ENCODE measurements at regions not wholly inside any gene's neighbourhood (a gene's known extent, or its start where the extent isn't known, plus 50 kb on each side); places are given as distances from the start of the nearest gene placed in this dataset.

DNA sequence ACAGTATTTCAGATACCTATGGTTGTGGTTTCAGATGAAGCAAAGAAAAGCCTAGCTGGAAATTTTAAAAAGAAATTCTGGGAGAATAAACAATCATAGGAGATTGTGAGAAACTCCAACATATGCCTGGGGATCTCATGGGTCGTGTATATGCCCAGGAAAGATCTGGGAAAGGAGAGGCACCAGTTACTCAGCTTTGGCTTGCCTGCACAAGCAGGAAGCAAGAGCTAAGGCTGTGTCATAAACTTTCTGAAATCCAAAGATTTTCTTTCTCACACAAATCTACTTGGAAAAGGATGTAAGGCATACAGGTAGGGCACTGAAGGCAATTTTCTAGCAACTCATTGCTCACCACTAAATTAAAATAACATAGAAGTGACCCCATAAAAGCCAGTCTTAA is 373.6 kb downstream of the CDC14C start:
- no peaks in the 10 kb centered on the region for H4K20me1 ChIP-seq (ENCODE audit: insufficient read depth)
- H3K9me3 ChIP-seq (ENCODE audit: control insufficient read depth in 1 of 2, insufficient read depth in 1 of 2, low read depth in 1 of 2, low read length in 2 of 2) = peaks cover 22 to 26% of the 10 kb centered on the region in 2 experiments; a peak in 2 of 4 replicates
- DNase-seq (ENCODE audit: low read depth, low spot score) = no peak
- BruUV-seq (replicated peaks) = no TSS peak
- H3K4me3 ChIP-seq (replicated peaks in 1 of 2; ENCODE audit: low read depth in 1 of 2, low read length in 2 of 2) = no peak overlapping the region
- POLR2A ChIA-PET = no interaction called here
- no peaks in the 10 kb centered on the region for H3K27me3 ChIP-seq (ENCODE audit: insufficient read depth, low read length)
- no peak overlapping the region for H3K9ac ChIP-seq (ENCODE audit: low read length)
- no peak overlapping the region for H3K4me2 ChIP-seq (ENCODE audit: low read length)
- no peak overlapping the region for H2AFZ ChIP-seq (ENCODE audit: low read depth, low read length, poor library complexity, severe bottlenecking)
- H3K79me2 ChIP-seq (ENCODE audit: insufficient read depth, low read length) = no peaks in the 10 kb centered on the region
- RAD21 ChIA-PET (ENCODE audit: low non-redundant PET in 1 of 2, low total read pairs in 2 of 2, uncharacterized antibody in 2 of 2, unreplicated experiment in 2 of 2) = no interaction called here
- TF ChIP-seq ELF1 (IDR thresholded peaks at IDR 0.05; ENCODE audit: borderline replicate concordance, low read depth) (no peak), JUND (IDR thresholded peaks at IDR 0.05) (no peak), ZFX (IDR thresholded peaks at IDR 0.05) (no peak), EGR1 (IDR thresholded peaks at IDR 0.05; ENCODE audit: low read depth) (no peak), YY1 (IDR thresholded peaks at IDR 0.05; ENCODE audit: extremely low read depth, insufficient replicate concordance, low read depth, low read length) (no peak), POLR2A (IDR thresholded peaks at IDR 0.05; ENCODE audit: borderline replicate concordance, extremely low read depth, insufficient read depth, insufficient read length) (no peak), CBX3 (IDR thresholded peaks at IDR 0.05; ENCODE audit: low read depth) (no peak), SIN3A (IDR thresholded peaks at IDR 0.05; ENCODE audit: low read depth) (no peak)
- TF ChIP-seq, protein P1, sequence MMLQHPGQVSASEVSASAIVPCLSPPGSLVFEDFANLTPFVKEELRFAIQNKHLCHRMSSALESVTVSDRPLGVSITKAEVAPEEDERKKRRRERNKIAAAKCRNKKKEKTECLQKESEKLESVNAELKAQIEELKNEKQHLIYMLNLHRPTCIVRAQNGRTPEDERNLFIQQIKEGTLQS (IDR thresholded peaks at IDR 0.05) = no peak
- TF ChIP-seq, protein P2, sequence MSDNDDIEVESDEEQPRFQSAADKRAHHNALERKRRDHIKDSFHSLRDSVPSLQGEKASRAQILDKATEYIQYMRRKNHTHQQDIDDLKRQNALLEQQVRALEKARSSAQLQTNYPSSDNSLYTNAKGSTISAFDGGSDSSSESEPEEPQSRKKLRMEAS (IDR thresholded peaks at IDR 0.05) = no peak
- H3K4me1 ChIP-seq (ENCODE audit: control insufficient read depth in 1 of 2, insufficient read depth in 2 of 2, low read length in 2 of 2) = no peaks in the 10 kb centered on the region
- intact Hi-C loops (cut with micrococcal nuclease) = loop anchor here (10.0 kb wide), 1 partner anchor 457 kb away; no protein-coding TSS in a partner anchor
- no peak overlapping the region for H3K27ac ChIP-seq (ENCODE audit: low read depth, low read length)
- H3K36me3 ChIP-seq (ENCODE audit: control insufficient read depth in 1 of 2, insufficient read depth in 2 of 2, low read length in 2 of 2) = no peaks in the 10 kb centered on the region
- no peak for ATAC-seq
- H3K9me2 ChIP-seq (ENCODE audit: insufficient read depth) = no peaks in the 10 kb centered on the region
- CTCF ChIA-PET = no interaction called here

DNA sequence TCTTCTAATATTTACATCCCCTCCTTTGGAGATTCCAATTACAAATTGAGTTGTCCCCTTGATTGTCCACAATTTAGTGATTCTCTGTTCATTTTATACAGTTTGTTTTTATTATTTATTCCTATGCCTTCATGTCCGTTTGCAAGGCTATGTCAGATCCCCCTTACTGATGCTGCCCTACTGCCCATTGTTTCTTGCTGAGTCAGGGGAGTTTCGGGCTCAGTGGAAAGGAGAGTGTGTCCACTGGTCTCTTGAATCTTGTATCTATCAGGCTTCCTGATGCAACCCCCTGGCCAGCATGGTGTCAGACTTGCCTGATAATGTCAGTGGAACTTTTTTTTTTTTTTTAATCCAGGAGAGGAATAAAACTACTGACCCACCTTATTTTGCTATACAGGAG is 384.4 kb downstream of the CDC14C start:
- CTCF ChIA-PET = no interaction called here
- no peak overlapping the region for H2AFZ ChIP-seq (ENCODE audit: low read depth, low read length, poor library complexity, severe bottlenecking)
- RAD21 ChIA-PET (ENCODE audit: low non-redundant PET in 1 of 2, low total read pairs in 2 of 2, uncharacterized antibody in 2 of 2, unreplicated experiment in 2 of 2) = no interaction called here

More for the DNA sequence above, 384.4 kb downstream of the CDC14C start:
- no TSS peak for BruUV-seq (replicated peaks)
- Histone ChIP-seq H3K36me3 (ENCODE audit: control insufficient read depth in 1 of 2, insufficient read depth in 2 of 2, low read length in 2 of 2) (no peaks in the 10 kb centered on the region), H3K79me2 (ENCODE audit: insufficient read depth, low read length) (no peaks in the 10 kb centered on the region), H3K9me3 (ENCODE audit: control insufficient read depth in 1 of 2, insufficient read depth in 1 of 2, low read depth in 1 of 2, low read length in 2 of 2) (peaks cover 15 to 16% of the 10 kb centered on the region in 2 experiments; a peak in 2 of 4 replicates), H3K4me2 (ENCODE audit: low read length) (no peak overlapping the region), H3K27me3 (ENCODE audit: insufficient read depth, low read length) (no peaks in the 10 kb centered on the region), H3K4me1 (ENCODE audit: control insufficient read depth in 1 of 2, insufficient read depth in 2 of 2, low read length in 2 of 2) (no peaks in the 10 kb centered on the region), H3K9me2 (ENCODE audit: insufficient read depth) (no peaks in the 10 kb centered on the region), H3K9ac (ENCODE audit: low read length) (no peak overlapping the region), H3K27ac (ENCODE audit: low read depth, low read length) (no peak overlapping the region), H4K20me1 (ENCODE audit: insufficient read depth) (no peaks in the 10 kb centered on the region), H3K4me3 (replicated peaks in 1 of 2; ENCODE audit: low read depth in 1 of 2, low read length in 2 of 2) (no peak overlapping the region)
- TF ChIP-seq, protein P3, sequence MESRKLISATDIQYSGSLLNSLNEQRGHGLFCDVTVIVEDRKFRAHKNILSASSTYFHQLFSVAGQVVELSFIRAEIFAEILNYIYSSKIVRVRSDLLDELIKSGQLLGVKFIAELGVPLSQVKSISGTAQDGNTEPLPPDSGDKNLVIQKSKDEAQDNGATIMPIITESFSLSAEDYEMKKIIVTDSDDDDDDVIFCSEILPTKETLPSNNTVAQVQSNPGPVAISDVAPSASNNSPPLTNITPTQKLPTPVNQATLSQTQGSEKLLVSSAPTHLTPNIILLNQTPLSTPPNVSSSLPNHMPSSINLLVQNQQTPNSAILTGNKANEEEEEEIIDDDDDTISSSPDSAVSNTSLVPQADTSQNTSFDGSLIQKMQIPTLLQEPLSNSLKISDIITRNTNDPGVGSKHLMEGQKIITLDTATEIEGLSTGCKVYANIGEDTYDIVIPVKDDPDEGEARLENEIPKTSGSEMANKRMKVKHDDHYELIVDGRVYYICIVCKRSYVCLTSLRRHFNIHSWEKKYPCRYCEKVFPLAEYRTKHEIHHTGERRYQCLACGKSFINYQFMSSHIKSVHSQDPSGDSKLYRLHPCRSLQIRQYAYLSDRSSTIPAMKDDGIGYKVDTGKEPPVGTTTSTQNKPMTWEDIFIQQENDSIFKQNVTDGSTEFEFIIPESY (IDR thresholded peaks at IDR 0.05; ENCODE audit: extremely low read depth, insufficient replicate concordance, low read length) = no peak
- POLR2A ChIA-PET = no interaction called here
- ATAC-seq (no peak), DNase-seq (ENCODE audit: low read depth, low spot score) (no peak)
- intact Hi-C loops (cut with micrococcal nuclease) = no loop called here
